ENCODE measurements at regions not wholly inside any gene's neighbourhood (a gene's known extent, or its start where the extent isn't known, plus 50 kb on each side); places are given as distances from the start of the nearest gene placed in this dataset.

GRCh38 chr3:115350606-115351005 lies 203.5 kb upstream of the ZBTB20 start:
- peaks cover 10% of the 10 kb centered on the region for H3K36me3 Mint-ChIP-seq (ENCODE audit: low read depth)
- H3K9me3 Mint-ChIP-seq (ENCODE audit: low read depth): peaks cover 17% of the 10 kb centered on the region
- H3K4me1 Mint-ChIP-seq (ENCODE audit: low read depth): peaks cover 37% of the 10 kb centered on the region
- no peak for TF ChIP-seq CTCF (IDR thresholded peaks at IDR 0.05)
- no peaks in the 10 kb centered on the region for H3K27me3 Mint-ChIP-seq (ENCODE audit: low read depth)
- no peak overlapping the region for H3K4me3 Mint-ChIP-seq (ENCODE audit: unreplicated experiment)
- no peak for DNase-seq (ENCODE audit: low spot score)
- H3K27ac Mint-ChIP-seq (ENCODE audit: unreplicated experiment): peak overlapping the region; percentile 67

- Mint-ChIP-seq H3K36me3 (ENCODE audit: low read depth) (peaks cover 10% of the 10 kb centered on the region), H3K27me3 (ENCODE audit: low read depth) (no peaks in the 10 kb centered on the region), H3K4me1 (ENCODE audit: low read depth) (peaks cover 37% of the 10 kb centered on the region), H3K9me3 (ENCODE audit: low read depth) (peaks cover 22% of the 10 kb centered on the region), H3K27ac (ENCODE audit: unreplicated experiment) (peak overlapping the region; percentile 67), H3K4me3 (ENCODE audit: unreplicated experiment) (no peak overlapping the region)
- no peak for TF ChIP-seq CTCF (IDR thresholded peaks at IDR 0.05)
- DNase-seq (ENCODE audit: low spot score): no peak
Measured at GRCh38 chr3:115351193-115351592, 204.1 kb upstream of the ZBTB20 start.

GRCh38 chr3:115354010-115354409 lies 206.9 kb upstream of the ZBTB20 start:
- Mint-ChIP-seq H3K36me3 (ENCODE audit: low read depth) (peaks cover 10% of the 10 kb centered on the region), H3K4me1 (ENCODE audit: low read depth) (peaks cover 29% of the 10 kb centered on the region), H3K27ac (ENCODE audit: unreplicated experiment) (no peak overlapping the region), H3K27me3 (ENCODE audit: low read depth) (no peaks in the 10 kb centered on the region), H3K4me3 (ENCODE audit: unreplicated experiment) (no peak overlapping the region), H3K9me3 (ENCODE audit: low read depth) (peaks cover 31% of the 10 kb centered on the region)
- no peak for TF ChIP-seq CTCF (IDR thresholded peaks at IDR 0.05)
- no peak for DNase-seq (ENCODE audit: low spot score)

- H3K4me1 Mint-ChIP-seq (ENCODE audit: low read depth): peaks cover 19% of the 10 kb centered on the region
- no peak overlapping the region for H3K4me3 Mint-ChIP-seq (ENCODE audit: unreplicated experiment)
- no peak for TF ChIP-seq CTCF (IDR thresholded peaks at IDR 0.05)
- no peak for DNase-seq (ENCODE audit: low spot score)
- peaks cover 30% of the 10 kb centered on the region for H3K9me3 Mint-ChIP-seq (ENCODE audit: low read depth)
- H3K27ac Mint-ChIP-seq (ENCODE audit: unreplicated experiment): no peak overlapping the region
- H3K27me3 Mint-ChIP-seq (ENCODE audit: low read depth): no peaks in the 10 kb centered on the region
- H3K36me3 Mint-ChIP-seq (ENCODE audit: low read depth): peaks cover 10% of the 10 kb centered on the region
Measured at GRCh38 chr3:115357456-115357855, 210.4 kb upstream of the ZBTB20 start.

GRCh38 chr3:115359536-115359935 lies 212.4 kb upstream of the ZBTB20 start:
- peaks cover 6% of the 10 kb centered on the region for H3K36me3 Mint-ChIP-seq (ENCODE audit: low read depth)
- DNase-seq (ENCODE audit: low spot score): no peak
- peak overlapping the region; percentile 60 for H3K27ac Mint-ChIP-seq (ENCODE audit: unreplicated experiment)
- no peaks in the 10 kb centered on the region for H3K27me3 Mint-ChIP-seq (ENCODE audit: low read depth)
- H3K9me3 Mint-ChIP-seq (ENCODE audit: low read depth): peaks cover 24% of the 10 kb centered on the region
- no peak for TF ChIP-seq CTCF (IDR thresholded peaks at IDR 0.05)
- no peak overlapping the region for H3K4me3 Mint-ChIP-seq (ENCODE audit: unreplicated experiment)
- peaks cover 19% of the 10 kb centered on the region for H3K4me1 Mint-ChIP-seq (ENCODE audit: low read depth)
